ENCODE measurements at regions not wholly inside any gene's neighbourhood (a gene's known extent, or its start where the extent isn't known, plus 50 kb on each side); places are given as distances from the start of the nearest gene placed in this dataset.
"Not testable (repeated sequence)": the region's sequence is repeated elsewhere in the genome, so short reads cannot be mapped to it uniquely, and the experiment has no call there.

- TF ChIP-seq CTCF (IDR thresholded peaks at IDR 0.05; ENCODE audit: insufficient read depth, low read length) (no peak), SPI1 (IDR thresholded peaks at IDR 0.05; ENCODE audit: borderline replicate concordance, low read depth) (no peak), POLR2AphosphoS5 (IDR thresholded peaks at IDR 0.05; ENCODE audit: low read depth) (no peak), GABPA (IDR thresholded peaks at IDR 0.05; ENCODE audit: low read depth) (no peak), REST (IDR thresholded peaks at IDR 0.05; ENCODE audit: insufficient replicate concordance, low read depth) (no peak)
Observed at GRCh38 chr13:90723381-90723780, 624.1 kb upstream of the MIR17HG start.

GRCh38 chr13:90726375-90726774 lies 621.1 kb upstream of the MIR17HG start:
- no peaks in the 10 kb centered on the region for H3K27me3 ChIP-seq (ENCODE audit: insufficient read depth, poor library complexity, severe bottlenecking)
- no peak overlapping the region for H3K4me3 ChIP-seq (replicated peaks; ENCODE audit: insufficient read depth, low read length)
- H3K27ac ChIP-seq (replicated peaks), result no peak overlapping the region
- no peak for DNase-seq (ENCODE audit: low read depth in 1 of 2, low spot score in 1 of 2)
- TF ChIP-seq POLR2AphosphoS5 (IDR thresholded peaks at IDR 0.05; ENCODE audit: low read depth) (no peak), SPI1 (IDR thresholded peaks at IDR 0.05; ENCODE audit: borderline replicate concordance, low read depth) (no peak), REST (IDR thresholded peaks at IDR 0.05; ENCODE audit: insufficient replicate concordance, low read depth) (no peak), CTCF (IDR thresholded peaks at IDR 0.05; ENCODE audit: insufficient read depth, low read length) (no peak), GABPA (IDR thresholded peaks at IDR 0.05; ENCODE audit: low read depth) (no peak)

More at GRCh38 chr13:90723381-90723780, 624.1 kb upstream of the MIR17HG start:
- no peak overlapping the region for H3K4me3 ChIP-seq (replicated peaks; ENCODE audit: insufficient read depth, low read length)
- H3K27ac ChIP-seq (replicated peaks), result no peak overlapping the region
- DNase-seq (ENCODE audit: low read depth in 1 of 2, low spot score in 1 of 2), result no peak
- H3K27me3 ChIP-seq (ENCODE audit: insufficient read depth, poor library complexity, severe bottlenecking), result no peaks in the 10 kb centered on the region

- no peak for TF ChIP-seq SPI1 (IDR thresholded peaks at IDR 0.05; ENCODE audit: borderline replicate concordance, low read depth)
- no peak for TF ChIP-seq GABPA (IDR thresholded peaks at IDR 0.05; ENCODE audit: low read depth)
- no peak for TF ChIP-seq REST (IDR thresholded peaks at IDR 0.05; ENCODE audit: insufficient replicate concordance, low read depth)
- TF ChIP-seq CTCF (IDR thresholded peaks at IDR 0.05; ENCODE audit: insufficient read depth, low read length), result no peak
- no peak for TF ChIP-seq POLR2AphosphoS5 (IDR thresholded peaks at IDR 0.05; ENCODE audit: low read depth)
- Histone ChIP-seq H3K27ac (replicated peaks) (no peak overlapping the region), H3K4me3 (replicated peaks; ENCODE audit: insufficient read depth, low read length) (no peak overlapping the region), H3K27me3 (ENCODE audit: insufficient read depth, poor library complexity, severe bottlenecking) (no peaks in the 10 kb centered on the region)
- peak in 1 of 2 experiments; percentile 22 for DNase-seq (ENCODE audit: low read depth in 1 of 2, low spot score in 1 of 2)
Observed at GRCh38 chr13:90732049-90732448, 615.4 kb upstream of the MIR17HG start.

- not testable (repeated sequence) for H3K27ac ChIP-seq (replicated peaks); DNase-seq (ENCODE audit: low read depth in 1 of 2, low spot score in 1 of 2); H3K4me3 ChIP-seq (replicated peaks; ENCODE audit: insufficient read depth, low read length); H3K27me3 ChIP-seq (ENCODE audit: insufficient read depth, poor library complexity, severe bottlenecking)
Observed at GRCh38 chr13:90734497-90734896, 613.0 kb upstream of the MIR17HG start.
